Body of pancreas (tissue), 4 donors: ENCODE measurements at regions not wholly inside any gene's neighbourhood (a gene's known extent, or its start where the extent isn't known, plus 50 kb on each side); places are given as distances from the start of the nearest gene placed in this dataset.

Experiments used
- POLR2A ChIP-seq, 3 donors: fragments of 450-650 bp; IDR thresholded peaks; one replicate each; pipeline ENCODE4 v1.6.1; 2016; ENCODE audit warnings: antibody characterized with exemption in 3 of 3, mild to moderate bottlenecking in 2 of 3
- TF ChIP-seq, protein P1 (sequence below), 7 experiments: fragments of 450-650 bp in 4 of 7; fragments of 200-600 bp in 3 of 7; sonication (generic) in 3 of 7; IDR thresholded peaks; one replicate each; pipeline ENCODE4 v1.5.1; 2016 to 2019; ENCODE audit warnings: antibody characterized with exemption in 7 of 7

DNA sequence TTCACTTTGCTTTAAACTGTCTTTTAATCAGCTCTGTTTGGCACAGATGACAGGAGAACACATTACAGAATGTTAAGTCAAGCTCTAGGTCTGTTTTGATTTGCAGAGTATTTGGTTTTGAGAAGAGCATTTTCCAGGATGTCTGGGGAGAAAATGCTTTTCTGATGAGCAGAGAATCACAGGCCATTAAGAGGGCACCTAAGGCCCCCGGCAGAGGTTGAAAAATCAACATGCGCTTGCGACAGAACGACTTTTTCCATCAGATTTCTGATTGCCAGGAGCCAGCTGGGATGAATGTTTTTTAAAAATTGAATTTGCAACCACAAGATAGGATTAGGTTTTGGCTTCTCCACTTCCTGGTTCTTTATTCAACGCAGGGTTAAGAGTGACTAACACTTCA, 304.5 kb downstream of the JRKL start:
- TF ChIP-seq, protein P1, sequence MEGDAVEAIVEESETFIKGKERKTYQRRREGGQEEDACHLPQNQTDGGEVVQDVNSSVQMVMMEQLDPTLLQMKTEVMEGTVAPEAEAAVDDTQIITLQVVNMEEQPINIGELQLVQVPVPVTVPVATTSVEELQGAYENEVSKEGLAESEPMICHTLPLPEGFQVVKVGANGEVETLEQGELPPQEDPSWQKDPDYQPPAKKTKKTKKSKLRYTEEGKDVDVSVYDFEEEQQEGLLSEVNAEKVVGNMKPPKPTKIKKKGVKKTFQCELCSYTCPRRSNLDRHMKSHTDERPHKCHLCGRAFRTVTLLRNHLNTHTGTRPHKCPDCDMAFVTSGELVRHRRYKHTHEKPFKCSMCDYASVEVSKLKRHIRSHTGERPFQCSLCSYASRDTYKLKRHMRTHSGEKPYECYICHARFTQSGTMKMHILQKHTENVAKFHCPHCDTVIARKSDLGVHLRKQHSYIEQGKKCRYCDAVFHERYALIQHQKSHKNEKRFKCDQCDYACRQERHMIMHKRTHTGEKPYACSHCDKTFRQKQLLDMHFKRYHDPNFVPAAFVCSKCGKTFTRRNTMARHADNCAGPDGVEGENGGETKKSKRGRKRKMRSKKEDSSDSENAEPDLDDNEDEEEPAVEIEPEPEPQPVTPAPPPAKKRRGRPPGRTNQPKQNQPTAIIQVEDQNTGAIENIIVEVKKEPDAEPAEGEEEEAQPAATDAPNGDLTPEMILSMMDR (IDR thresholded peaks at IDR 0.05), result no peak
- no peak for TF ChIP-seq POLR2A (IDR thresholded peaks at IDR 0.05)
